Cardiac fibroblast (primary cell): ENCODE measurements at regions not wholly inside any gene's neighbourhood (a gene's known extent, or its start where the extent isn't known, plus 50 kb on each side); places are given as distances from the start of the nearest gene placed in this dataset.

Experiments
- DNase-seq, 2 donors: peaks; one replicate each; pipeline versions ENCODE4 v3.0.0 to v3.0.0-alpha.2; 2010; ENCODE audit warnings: low read depth in 2 of 2
- H3K4me3 ChIP-seq, 2 donors: replicated peaks in 1 of 2; 1 replicate in 1 of 2; 2 replicates in 1 of 2; pipeline ENCODE4 v1.5.1; 2011; ENCODE audit warnings: low read depth in 2 of 2, low read length in 2 of 2, mild to moderate bottlenecking in 2 of 2, moderate library complexity in 1 of 2
- TF ChIP-seq, protein P1 (sequence below): IDR thresholded peaks from one replicate; pipeline ENCODE4 v1.5.1; 2011; ENCODE audit warnings: low read depth, mild to moderate bottlenecking, low read length, inconsistent platforms

DNA sequence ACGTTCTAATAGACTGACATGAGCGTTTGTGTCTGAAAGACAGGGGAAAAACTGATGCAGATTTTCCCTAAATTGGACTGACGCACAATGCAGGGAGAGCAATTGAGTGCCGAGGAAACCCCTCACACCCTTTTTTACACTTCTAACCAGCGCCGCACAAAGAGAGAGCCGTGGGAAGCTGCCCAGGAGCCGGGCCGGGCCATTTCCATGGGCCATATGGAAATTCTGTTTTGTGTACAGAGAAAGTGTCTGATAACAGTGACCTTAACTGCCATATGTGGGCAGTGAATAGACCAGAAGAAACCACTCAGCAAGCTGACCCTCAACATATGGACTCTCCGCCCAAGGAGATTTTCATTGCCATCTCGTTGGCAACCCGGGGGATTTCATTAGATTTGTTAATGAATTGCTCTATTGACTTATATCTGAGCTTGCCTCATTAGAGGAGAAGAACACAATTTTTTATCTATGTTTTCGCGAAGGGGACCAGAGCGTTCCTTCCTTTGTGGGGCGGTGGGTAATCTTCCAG, 225.9 kb upstream of the IRX3 start:
- TF ChIP-seq, protein P1, sequence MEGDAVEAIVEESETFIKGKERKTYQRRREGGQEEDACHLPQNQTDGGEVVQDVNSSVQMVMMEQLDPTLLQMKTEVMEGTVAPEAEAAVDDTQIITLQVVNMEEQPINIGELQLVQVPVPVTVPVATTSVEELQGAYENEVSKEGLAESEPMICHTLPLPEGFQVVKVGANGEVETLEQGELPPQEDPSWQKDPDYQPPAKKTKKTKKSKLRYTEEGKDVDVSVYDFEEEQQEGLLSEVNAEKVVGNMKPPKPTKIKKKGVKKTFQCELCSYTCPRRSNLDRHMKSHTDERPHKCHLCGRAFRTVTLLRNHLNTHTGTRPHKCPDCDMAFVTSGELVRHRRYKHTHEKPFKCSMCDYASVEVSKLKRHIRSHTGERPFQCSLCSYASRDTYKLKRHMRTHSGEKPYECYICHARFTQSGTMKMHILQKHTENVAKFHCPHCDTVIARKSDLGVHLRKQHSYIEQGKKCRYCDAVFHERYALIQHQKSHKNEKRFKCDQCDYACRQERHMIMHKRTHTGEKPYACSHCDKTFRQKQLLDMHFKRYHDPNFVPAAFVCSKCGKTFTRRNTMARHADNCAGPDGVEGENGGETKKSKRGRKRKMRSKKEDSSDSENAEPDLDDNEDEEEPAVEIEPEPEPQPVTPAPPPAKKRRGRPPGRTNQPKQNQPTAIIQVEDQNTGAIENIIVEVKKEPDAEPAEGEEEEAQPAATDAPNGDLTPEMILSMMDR = no peak
- H3K4me3 ChIP-seq = no peak overlapping the region

GRCh38 chr16:54511222-54511731, 224.7 kb upstream of the IRX3 start:
- TF ChIP-seq, protein P1 = no peak
- peak; percentile 60 to 88 for DNase-seq
- H3K4me3 ChIP-seq = no peak overlapping the region

More for the DNA sequence above, 225.9 kb upstream of the IRX3 start:
- no peak for DNase-seq

DNA sequence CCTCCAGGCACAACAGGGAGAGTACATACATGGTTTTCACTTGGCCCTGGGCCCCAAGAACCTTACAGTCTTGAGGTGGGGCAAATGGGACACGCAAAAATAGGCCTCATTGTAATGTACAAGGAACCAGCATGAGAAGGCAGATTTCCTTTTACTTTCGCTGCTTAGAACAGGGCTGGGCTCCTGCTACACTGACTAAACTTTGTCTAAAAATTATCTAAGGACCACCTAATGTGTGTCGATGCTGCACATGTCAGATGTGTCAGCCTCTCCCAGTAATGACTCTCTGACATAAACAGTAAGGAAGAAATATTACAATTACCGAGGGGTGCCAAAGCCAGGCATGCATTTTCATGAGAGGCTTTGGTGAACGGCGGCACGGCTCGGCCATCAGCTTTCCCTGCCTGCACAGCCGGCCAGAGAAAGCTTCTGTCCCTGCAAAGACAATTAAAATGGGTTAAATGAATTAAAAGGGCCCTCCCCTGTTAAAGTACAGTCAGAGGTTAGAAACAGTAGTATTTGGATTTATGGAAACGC, 224.2 kb upstream of the IRX3 start:
- no peak overlapping the region for H3K4me3 ChIP-seq
- DNase-seq = no peak
- TF ChIP-seq, protein P1 = no peak

GRCh38 chr16:54509456-54509855, 222.9 kb upstream of the IRX3 start:
- TF ChIP-seq, protein P1 = no peak
- DNase-seq = no peak
- no peak overlapping the region for H3K4me3 ChIP-seq

- no peak overlapping the region for H3K4me3 ChIP-seq
- TF ChIP-seq, protein P1 = no peak
- DNase-seq = no peak
Observed at GRCh38 chr16:54508351-54508750, 221.8 kb upstream of the IRX3 start.

GRCh38 chr16:54506741-54507500, 220.3 kb upstream of the IRX3 start:
- TF ChIP-seq, protein P1 = no peak
- no peak overlapping the region for H3K4me3 ChIP-seq
- DNase-seq = peak in 1 of 2 donors; percentile 58
